Mucosa of descending colon (tissue), 3 donors: ENCODE measurements at regions not wholly inside any gene's neighbourhood (a gene's known extent, or its start where the extent isn't known, plus 50 kb on each side); places are given as distances from the start of the nearest gene placed in this dataset.

Experiments
- ATAC-seq: fragments of 200-7000 bp; cut with Tn5 transposase; one replicate; pipeline ENCODE4 v1.9.1; 2020; ENCODE audit warnings: mild to moderate bottlenecking, moderate library complexity
- DNase-seq, 3 donors: peaks; one replicate each; pipeline ENCODE4 v3.0.0-alpha.2; 2020
- H3K36me3 ChIP-seq: fragments of 200-600 bp; one replicate; pipeline ENCODE4 v1.8.0; 2021; ENCODE audit warnings: low read depth, mild to moderate bottlenecking
- H3K4me1 ChIP-seq: fragments of 200-600 bp; one replicate; pipeline ENCODE4 v1.8.0; 2021; ENCODE audit warnings: low read depth, mild to moderate bottlenecking
- H3K4me3 ChIP-seq: fragments of 200-600 bp; one replicate; pipeline ENCODE4 v1.8.0; 2021; ENCODE audit warnings: mild to moderate bottlenecking
- H3K9me3 ChIP-seq: fragments of 200-600 bp; one replicate; pipeline ENCODE4 v1.8.0; 2021; ENCODE audit warnings: mild to moderate bottlenecking
- intact Hi-C, 2 donors: fragments of 100-400 bp; cut with DNase I in 1 of 2; cut with micrococcal nuclease in 1 of 2; formaldehyde crosslinking; loops; one replicate each; pipeline versions ENCODE4 v1.11.0 to v1.11.1; 2022; cut with DNase I, micrococcal nuclease
- TF ChIP-seq, protein P1 (sequence below): fragments of 200-600 bp; IDR thresholded peaks from one replicate; pipeline ENCODE4 v1.8.0; 2022; ENCODE audit warnings: antibody characterized with exemption, mild to moderate bottlenecking
- donor health status: DM: no; HTN: no; CAD: no; lungs with moderate emphysema.
- donor health status: DM: no; HTN: no; CAD: no.
- donor health status: DM: no; HTN: yes; CAD: no.

DNA sequence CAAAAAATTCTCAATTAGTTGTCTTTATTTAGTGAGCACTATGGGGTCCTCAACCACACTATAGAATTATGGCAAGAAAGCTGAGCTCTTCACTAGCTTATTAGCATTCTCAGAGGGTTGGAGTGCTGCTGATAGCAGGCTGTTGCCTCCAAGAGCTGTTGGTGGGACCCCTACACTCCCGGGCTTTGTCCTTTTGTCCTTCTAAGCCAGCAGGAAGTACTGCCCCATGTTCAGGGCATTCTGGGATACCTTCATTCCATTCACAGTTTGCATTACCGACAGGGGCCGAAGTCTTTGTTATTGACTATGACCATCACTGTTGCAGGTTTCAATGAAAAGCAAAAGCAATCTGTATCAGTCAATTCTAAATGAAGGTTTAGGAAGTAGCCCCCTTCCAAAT is 89.5 kb upstream of the OTX2 start:
- DNase-seq (no peak), ATAC-seq (no peak)
- H3K36me3 ChIP-seq = no peaks in the 10 kb centered on the region
- no peak overlapping the region for H3K4me3 ChIP-seq
- no peaks in the 10 kb centered on the region for H3K9me3 ChIP-seq
- intact Hi-C loops = no loop called here
- no peaks in the 10 kb centered on the region for H3K4me1 ChIP-seq
- TF ChIP-seq, protein P1, sequence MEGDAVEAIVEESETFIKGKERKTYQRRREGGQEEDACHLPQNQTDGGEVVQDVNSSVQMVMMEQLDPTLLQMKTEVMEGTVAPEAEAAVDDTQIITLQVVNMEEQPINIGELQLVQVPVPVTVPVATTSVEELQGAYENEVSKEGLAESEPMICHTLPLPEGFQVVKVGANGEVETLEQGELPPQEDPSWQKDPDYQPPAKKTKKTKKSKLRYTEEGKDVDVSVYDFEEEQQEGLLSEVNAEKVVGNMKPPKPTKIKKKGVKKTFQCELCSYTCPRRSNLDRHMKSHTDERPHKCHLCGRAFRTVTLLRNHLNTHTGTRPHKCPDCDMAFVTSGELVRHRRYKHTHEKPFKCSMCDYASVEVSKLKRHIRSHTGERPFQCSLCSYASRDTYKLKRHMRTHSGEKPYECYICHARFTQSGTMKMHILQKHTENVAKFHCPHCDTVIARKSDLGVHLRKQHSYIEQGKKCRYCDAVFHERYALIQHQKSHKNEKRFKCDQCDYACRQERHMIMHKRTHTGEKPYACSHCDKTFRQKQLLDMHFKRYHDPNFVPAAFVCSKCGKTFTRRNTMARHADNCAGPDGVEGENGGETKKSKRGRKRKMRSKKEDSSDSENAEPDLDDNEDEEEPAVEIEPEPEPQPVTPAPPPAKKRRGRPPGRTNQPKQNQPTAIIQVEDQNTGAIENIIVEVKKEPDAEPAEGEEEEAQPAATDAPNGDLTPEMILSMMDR = no peak

DNA sequence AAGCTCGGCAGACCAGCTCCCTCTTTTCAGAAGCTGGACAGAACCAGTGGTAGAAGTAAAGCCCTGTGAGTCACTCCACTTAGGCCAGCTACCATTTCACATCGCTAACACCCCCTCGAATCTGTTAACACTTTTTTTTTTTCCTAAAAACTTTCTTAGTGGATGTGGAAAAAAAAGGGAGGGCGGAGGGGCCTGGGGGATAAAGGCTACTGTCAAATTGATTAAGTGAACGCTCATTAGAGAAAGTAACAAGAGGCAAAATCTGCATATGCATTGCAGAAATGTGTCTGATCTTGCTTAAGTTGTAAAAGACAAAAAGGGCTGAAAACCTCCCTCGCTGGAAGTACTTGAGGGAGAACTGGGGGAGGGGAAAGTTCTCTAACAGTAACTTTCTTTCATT is 86.6 kb upstream of the OTX2 start:
- DNase-seq (no peak), ATAC-seq (no peak)
- Histone ChIP-seq H3K36me3 (no peaks in the 10 kb centered on the region), H3K4me3 (no peak overlapping the region), H3K9me3 (no peaks in the 10 kb centered on the region), H3K4me1 (no peaks in the 10 kb centered on the region)
- TF ChIP-seq, protein P1 = no peak
- intact Hi-C loops = no loop called here

DNA sequence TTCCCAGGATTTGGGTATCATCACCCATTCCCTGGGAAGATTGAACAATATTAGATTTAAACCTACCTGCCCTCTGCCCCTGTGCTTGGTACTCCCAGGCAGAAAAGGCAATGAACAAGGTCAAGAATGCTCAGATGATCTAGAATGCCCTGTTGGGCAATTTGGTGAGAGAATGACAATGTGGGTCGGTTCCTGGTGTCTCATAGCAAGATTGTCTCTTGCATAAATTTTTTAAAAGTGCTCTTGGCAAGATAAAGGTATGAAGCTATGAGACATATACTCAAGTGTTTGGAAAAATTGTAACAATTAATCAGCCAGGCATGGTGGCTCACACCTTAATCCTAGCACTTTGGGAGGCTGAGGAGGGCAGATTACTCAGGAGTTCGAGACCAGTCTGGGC is 86.0 kb upstream of the OTX2 start:
- Histone ChIP-seq H3K36me3 (no peaks in the 10 kb centered on the region), H3K4me1 (no peaks in the 10 kb centered on the region), H3K9me3 (no peaks in the 10 kb centered on the region), H3K4me3 (no peak overlapping the region)
- ATAC-seq (no peak), DNase-seq (no peak)
- TF ChIP-seq, protein P1 = no peak
- intact Hi-C loops = no loop called here

DNA sequence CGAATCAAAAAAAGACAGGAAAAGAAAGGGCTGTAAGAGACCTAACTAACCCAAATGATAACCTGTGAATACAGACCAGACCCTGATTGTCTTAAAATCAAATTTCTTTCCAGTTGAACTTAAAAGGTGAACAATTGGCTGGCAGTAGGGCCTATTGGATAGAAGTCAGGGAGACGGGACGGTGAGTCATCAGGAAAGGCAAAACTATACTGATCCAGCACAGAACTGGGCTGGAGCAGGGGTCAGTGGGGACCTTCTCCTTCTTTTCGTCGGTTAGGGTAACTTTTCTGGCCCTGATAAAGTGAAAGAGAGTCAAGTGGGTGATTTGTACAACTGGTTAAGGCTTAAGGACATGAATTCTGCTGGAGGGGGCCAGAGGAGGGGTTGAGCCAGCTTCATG is 84.9 kb upstream of the OTX2 start:
- DNase-seq = no peak
- ATAC-seq = no peak
- intact Hi-C loops = no loop called here
- Histone ChIP-seq H3K9me3 (no peaks in the 10 kb centered on the region), H3K4me3 (no peak overlapping the region), H3K4me1 (no peaks in the 10 kb centered on the region), H3K36me3 (no peaks in the 10 kb centered on the region)
- TF ChIP-seq, protein P1 = no peak

DNA sequence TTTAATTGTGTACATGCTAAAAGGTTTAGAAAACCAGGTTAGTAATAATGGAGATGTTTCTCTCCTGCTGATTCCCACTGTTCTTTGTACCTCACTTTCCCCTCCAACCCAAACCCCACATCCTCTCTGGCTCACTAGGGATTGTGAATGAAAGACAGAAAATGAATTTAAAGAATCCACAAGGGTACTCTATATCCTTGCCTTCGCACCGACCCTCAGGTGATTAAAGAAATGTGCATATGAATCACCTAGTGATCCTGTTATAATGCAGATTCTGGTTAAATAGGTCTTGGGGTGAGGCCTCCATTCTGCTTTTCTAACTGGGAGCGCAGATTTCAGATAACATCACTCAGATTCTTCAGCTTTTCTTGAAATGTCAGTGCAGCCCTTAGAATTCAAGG is 84.3 kb upstream of the OTX2 start:
- intact Hi-C loops = no loop called here
- Histone ChIP-seq H3K4me3 (no peak overlapping the region), H3K4me1 (no peaks in the 10 kb centered on the region), H3K36me3 (no peaks in the 10 kb centered on the region), H3K9me3 (no peaks in the 10 kb centered on the region)
- TF ChIP-seq, protein P1 = no peak
- ATAC-seq (no peak), DNase-seq (no peak)

DNA sequence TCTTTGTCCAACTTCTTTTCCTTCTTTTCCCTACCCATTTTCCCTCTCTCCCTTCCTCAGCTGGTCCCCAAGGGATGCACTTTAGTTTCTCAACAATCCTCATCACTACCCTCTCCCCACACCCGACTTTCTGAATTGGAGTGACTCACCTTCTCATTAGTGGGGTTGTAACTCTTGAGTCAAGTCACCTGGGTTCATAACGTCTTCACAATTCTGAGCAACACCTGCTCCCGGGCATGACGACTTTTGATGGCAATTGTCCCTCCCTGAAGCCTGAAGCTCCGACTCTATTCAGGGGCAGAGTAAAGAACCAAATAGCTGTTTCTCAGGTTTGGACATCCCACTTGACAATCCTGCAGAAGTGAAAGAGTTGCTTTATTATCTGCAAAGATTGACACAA is 82.7 kb upstream of the OTX2 start:
- ATAC-seq = no peak

More for the DNA sequence above, 82.7 kb upstream of the OTX2 start:
- Histone ChIP-seq H3K36me3 (no peaks in the 10 kb centered on the region), H3K4me1 (no peaks in the 10 kb centered on the region), H3K4me3 (no peak overlapping the region), H3K9me3 (no peaks in the 10 kb centered on the region)
- TF ChIP-seq, protein P1 = no peak
- intact Hi-C loops = no loop called here
- no peak for DNase-seq
